AG04450 (cell line): ENCODE measurements at regions not wholly inside any gene's neighbourhood (a gene's known extent, or its start where the extent isn't known, plus 50 kb on each side); places are given as distances from the start of the nearest gene placed in this dataset.

Source experiments
- CTCF ChIA-PET: fragments of 300-600, 350-600 bp; formaldehyde crosslinking; extraction: SDS; loops from one replicate; lab custom pipeline; 2022; ENCODE audit warnings: antibody characterized with exemption, inconsistent platforms; lab: Charles Lee
- POLR2A ChIA-PET: fragments of 350-600 bp; formaldehyde crosslinking; extraction: SDS; loops from one replicate; lab custom pipeline; 2021; ENCODE audit warnings: antibody characterized with exemption, inconsistent platforms; lab: Yijun Ruan, JAX
- DNase-seq: peaks from one replicate; pipeline ENCODE4 v3.0.0-alpha.2; 2011; ENCODE audit warnings: low read depth, low spot score
- H3K27ac ChIP-seq: one replicate; pipeline ENCODE4 v1.5.1; 2012; ENCODE audit warnings: low read depth, low read length, control low read depth
- H3K27me3 ChIP-seq: one replicate; pipeline ENCODE4 v1.6.0; 2012; ENCODE audit warnings: low read length; ENCODE audit not compliant: control insufficient read depth, insufficient read depth
- H3K4me3 ChIP-seq: 2 replicates; pipeline ENCODE4 v1.5.1; 2011; ENCODE audit warnings: mild to moderate bottlenecking, low read depth, low read length, control low read depth
- H3K9me3 ChIP-seq: 2 replicates; pipeline ENCODE4 v1.5.1; 2012; ENCODE audit warnings: low read length; ENCODE audit not compliant: control insufficient read depth, insufficient read depth
- TF ChIP-seq, protein P1 (sequence below): IDR thresholded peaks from 2 replicates; pipeline ENCODE4 v1.5.1; 2011; ENCODE audit warnings: low read depth, low read length, control low read depth, inconsistent platforms

DNA sequence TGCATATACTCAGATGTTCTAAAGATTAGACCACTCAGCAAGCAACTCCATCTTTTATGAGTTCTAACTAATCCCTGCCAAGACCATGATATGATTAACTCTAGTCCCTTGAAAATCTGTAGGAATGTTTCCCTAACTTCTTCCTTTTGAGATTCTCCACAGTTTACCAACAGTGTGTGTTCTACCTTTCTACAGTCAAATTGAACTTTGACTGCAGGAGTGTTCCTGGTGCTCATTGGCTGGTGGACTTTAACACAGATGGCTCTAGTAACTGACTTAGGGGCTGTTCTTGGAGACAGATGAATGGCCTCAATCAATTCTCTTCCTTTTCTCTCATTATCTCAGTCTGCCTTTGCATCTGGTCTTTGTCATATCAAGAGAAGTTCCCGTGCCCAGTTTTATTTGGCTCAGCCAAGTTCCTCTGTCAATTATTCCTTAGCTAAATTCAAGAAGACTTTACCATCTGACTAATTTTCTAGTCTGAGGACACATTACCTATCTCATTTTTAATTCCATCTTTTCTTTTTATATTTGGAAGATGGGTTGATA is 643.9 kb upstream of the CAMK1G start:
- CTCF ChIA-PET = no interaction called here
- TF ChIP-seq, protein P1, sequence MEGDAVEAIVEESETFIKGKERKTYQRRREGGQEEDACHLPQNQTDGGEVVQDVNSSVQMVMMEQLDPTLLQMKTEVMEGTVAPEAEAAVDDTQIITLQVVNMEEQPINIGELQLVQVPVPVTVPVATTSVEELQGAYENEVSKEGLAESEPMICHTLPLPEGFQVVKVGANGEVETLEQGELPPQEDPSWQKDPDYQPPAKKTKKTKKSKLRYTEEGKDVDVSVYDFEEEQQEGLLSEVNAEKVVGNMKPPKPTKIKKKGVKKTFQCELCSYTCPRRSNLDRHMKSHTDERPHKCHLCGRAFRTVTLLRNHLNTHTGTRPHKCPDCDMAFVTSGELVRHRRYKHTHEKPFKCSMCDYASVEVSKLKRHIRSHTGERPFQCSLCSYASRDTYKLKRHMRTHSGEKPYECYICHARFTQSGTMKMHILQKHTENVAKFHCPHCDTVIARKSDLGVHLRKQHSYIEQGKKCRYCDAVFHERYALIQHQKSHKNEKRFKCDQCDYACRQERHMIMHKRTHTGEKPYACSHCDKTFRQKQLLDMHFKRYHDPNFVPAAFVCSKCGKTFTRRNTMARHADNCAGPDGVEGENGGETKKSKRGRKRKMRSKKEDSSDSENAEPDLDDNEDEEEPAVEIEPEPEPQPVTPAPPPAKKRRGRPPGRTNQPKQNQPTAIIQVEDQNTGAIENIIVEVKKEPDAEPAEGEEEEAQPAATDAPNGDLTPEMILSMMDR = no peak
- no peak overlapping the region for H3K4me3 ChIP-seq
- POLR2A ChIA-PET = no interaction called here
- no peak overlapping the region for H3K27ac ChIP-seq
- no peaks in the 10 kb centered on the region for H3K9me3 ChIP-seq
- no peak for DNase-seq
- no peaks in the 10 kb centered on the region for H3K27me3 ChIP-seq

DNA sequence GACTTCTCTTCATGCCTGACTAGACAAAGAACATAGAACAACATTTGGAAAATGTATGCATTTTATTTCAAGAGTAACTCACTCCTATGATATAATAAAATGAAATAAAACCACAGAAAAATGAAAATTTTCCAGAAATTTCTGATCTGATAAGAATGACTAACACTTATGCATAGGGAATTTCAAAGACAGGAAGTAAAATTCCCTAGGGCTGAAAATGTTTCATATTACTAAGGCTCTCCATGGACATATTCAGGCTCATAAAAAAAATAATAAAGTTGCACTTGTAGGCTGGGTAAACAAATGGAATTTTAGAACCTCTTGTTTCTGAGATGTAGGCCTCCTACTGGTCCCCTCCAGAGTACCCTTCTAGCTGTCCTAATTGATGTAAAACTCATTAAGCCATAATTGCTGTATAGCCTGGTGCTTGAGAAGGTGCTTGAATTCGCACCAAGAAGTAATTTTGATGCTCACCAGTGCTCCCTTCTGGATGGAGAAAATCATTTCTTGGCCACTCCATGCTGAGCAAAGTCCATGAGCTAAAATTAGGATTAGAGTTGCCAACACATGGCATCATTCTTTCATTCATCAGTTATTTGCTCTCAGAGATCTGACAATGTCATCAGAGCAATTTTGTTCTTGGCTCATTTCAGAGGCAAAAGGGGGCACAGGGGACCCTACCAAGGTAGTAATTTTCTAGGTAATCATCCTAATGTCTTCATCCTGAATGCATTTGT is 641.0 kb upstream of the CAMK1G start:
- Histone ChIP-seq H3K27ac (no peak overlapping the region), H3K4me3 (no peak overlapping the region), H3K27me3 (no peaks in the 10 kb centered on the region), H3K9me3 (no peaks in the 10 kb centered on the region)
- ChIA-PET POLR2A (no interaction called here), CTCF (no interaction called here)
- TF ChIP-seq, protein P1 = no peak
- DNase-seq = no peak

DNA sequence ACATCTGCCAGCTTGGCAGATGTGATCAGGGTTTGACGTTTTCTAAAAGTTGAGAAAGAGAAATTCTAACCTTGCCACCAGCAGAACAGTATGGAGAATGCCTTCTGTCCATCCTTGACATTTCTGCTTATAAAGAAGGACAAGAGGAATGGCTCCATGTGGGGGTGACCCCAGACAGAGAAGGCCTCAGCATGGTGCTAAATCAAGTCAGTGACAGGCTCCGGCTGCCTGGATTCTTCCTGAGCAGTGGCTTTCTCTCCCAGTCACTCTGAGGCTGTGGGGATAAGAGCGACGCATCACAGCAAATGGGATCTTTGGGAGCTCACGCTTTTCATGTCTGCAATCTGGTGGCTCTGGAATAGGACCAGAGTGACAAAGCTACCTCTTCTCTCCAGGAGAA is 640.2 kb upstream of the CAMK1G start:
- Histone ChIP-seq H3K4me3 (no peak overlapping the region), H3K9me3 (no peaks in the 10 kb centered on the region), H3K27me3 (no peaks in the 10 kb centered on the region), H3K27ac (no peak overlapping the region)
- CTCF ChIA-PET = no interaction called here
- POLR2A ChIA-PET = no interaction called here
- no peak for DNase-seq
- TF ChIP-seq, protein P1 = no peak

DNA sequence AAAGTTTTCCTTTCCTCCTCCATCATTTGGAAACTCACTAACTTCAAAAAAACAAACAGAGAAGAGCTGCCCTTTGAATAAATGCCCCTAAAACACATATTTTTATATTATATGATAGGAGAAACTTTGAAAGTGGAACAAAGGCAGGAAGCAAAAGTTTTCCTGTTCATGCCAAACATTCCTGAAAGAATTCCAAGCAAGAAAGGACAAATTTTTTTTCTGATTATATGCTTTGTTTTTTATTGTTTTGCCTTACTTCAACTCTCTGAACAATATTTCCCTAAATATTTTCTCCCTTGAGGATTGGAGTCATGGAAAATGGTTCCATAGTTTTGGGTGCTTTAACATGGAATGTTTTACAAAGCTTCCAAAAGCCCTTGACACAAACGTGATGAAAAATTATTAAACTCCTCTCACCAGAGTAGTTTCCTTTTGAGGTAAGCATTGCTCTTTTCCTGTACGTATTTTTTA is 638.5 kb upstream of the CAMK1G start:
- DNase-seq = no peak
- H3K9me3 ChIP-seq = no peaks in the 10 kb centered on the region
- ChIA-PET POLR2A (no interaction called here), CTCF (no interaction called here)
- TF ChIP-seq, protein P1 = no peak
- no peak overlapping the region for H3K4me3 ChIP-seq
- no peaks in the 10 kb centered on the region for H3K27me3 ChIP-seq
- H3K27ac ChIP-seq = no peak overlapping the region

DNA sequence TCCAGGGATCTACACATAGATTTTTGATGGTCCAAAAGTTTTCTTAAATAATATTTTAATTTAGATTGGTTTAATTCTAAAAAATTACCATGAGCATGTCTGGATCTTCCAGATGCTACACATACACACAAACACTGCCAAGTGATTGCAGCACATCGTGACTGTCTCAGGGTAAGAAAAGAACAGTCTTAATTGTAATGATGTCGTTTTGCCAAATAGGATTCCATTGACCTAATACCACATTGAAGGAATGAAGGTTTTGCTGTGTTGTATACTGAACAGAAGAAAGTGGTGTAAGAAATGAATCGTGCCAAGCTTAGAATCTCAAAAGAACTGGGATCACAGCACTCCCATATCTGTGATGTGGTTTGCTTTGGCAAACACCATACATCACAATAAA is 633.3 kb upstream of the CAMK1G start:
- CTCF ChIA-PET = no interaction called here
- POLR2A ChIA-PET = no interaction called here
- DNase-seq = no peak
- Histone ChIP-seq H3K4me3 (no peak overlapping the region), H3K9me3 (no peaks in the 10 kb centered on the region), H3K27ac (no peak overlapping the region), H3K27me3 (no peaks in the 10 kb centered on the region)
- TF ChIP-seq, protein P1 = no peak
